GM12864 (cell line): ENCODE measurements at regions not wholly inside any gene's neighbourhood (a gene's known extent, or its start where the extent isn't known, plus 50 kb on each side); places are given as distances from the start of the nearest gene placed in this dataset.
"Not testable (repeated sequence)": the region's sequence is repeated elsewhere in the genome, so short reads cannot be mapped to it uniquely, and the experiment has no call there.

ENCODE experiments used
- DNase-seq: peaks from one replicate; pipeline ENCODE4 v3.0.0-alpha.2; 2011; ENCODE audit warnings: low read depth
- H3K4me3 ChIP-seq: 2 replicates; pipeline ENCODE4 v1.5.1; 2011; ENCODE audit warnings: mild to moderate bottlenecking, low read depth, low read length, control low read depth
- TF ChIP-seq, protein P1 (sequence below): IDR thresholded peaks from 2 replicates; pipeline ENCODE4 v1.5.1; 2011; ENCODE audit warnings: low read depth, mild to moderate bottlenecking, moderate library complexity, low read length, control low read depth, inconsistent platforms; ENCODE audit errors: missing control alignments

DNA sequence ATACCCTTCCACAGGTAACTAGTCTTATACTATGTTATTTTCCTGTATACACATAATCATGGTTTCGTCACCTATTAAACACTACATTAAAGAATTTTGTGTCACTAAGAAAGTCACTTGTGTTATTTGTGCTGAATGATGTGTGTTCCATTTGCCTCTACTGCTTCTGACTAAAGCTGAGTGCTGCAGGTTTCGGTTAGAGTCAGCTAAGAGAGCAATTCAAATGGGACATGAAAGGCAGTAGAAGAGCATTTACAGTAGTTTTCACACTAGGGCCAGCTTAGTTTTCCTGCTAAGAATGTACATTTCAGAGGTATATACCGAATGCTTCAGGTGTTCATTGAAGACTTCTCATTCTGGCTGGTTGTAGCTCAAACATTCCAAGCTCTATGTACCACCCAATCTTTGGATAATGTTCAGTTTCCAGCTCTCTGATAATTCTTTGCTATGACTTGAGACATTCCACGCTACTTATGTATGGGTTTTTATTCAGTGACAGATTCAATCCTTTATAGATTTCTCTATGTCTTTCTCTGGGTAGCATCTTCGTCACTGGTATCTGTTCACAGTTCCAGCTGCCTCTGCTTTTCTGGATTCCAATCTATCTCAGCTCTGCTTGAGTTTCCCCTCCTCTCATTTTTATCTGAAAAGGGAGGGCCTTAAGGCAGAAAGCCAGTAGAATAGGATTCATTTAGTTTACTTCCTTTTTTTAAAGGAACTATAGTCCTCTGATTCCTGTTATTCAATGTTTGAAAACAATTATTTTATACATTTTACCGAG is 164.4 kb downstream of the CXXC4 start:
- no peak overlapping the region for H3K4me3 ChIP-seq
- TF ChIP-seq, protein P1, sequence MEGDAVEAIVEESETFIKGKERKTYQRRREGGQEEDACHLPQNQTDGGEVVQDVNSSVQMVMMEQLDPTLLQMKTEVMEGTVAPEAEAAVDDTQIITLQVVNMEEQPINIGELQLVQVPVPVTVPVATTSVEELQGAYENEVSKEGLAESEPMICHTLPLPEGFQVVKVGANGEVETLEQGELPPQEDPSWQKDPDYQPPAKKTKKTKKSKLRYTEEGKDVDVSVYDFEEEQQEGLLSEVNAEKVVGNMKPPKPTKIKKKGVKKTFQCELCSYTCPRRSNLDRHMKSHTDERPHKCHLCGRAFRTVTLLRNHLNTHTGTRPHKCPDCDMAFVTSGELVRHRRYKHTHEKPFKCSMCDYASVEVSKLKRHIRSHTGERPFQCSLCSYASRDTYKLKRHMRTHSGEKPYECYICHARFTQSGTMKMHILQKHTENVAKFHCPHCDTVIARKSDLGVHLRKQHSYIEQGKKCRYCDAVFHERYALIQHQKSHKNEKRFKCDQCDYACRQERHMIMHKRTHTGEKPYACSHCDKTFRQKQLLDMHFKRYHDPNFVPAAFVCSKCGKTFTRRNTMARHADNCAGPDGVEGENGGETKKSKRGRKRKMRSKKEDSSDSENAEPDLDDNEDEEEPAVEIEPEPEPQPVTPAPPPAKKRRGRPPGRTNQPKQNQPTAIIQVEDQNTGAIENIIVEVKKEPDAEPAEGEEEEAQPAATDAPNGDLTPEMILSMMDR, result no peak
- DNase-seq, result no peak

- H3K4me3 ChIP-seq, DNase-seq: not testable (repeated sequence)
Observed at GRCh38 chr4:104326991-104327694, 167.6 kb downstream of the CXXC4 start.

DNA sequence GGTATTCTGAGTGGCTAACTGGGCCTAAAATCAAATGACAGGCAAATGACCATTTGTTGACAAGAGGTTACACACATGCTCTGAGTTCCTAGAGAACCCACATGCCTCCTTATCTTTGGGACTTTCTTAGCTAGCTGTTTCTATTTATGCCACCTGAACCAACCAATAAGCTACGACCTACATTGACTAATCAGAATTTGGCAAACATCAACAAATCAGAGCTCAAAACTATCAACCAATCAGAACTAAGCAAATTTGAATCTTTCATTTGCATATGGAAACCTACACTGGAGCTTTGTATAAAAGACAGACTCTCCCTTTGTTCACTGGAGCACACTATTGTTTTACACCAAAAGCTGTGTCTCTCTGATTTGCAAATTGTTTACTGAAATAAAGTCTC is 192.0 kb downstream of the CXXC4 start:
- TF ChIP-seq, protein P1, result no peak
- DNase-seq, result no peak
- no peak overlapping the region for H3K4me3 ChIP-seq

GRCh38 chr4:104294811-104295210 is 199.9 kb downstream of the CXXC4 start:
- H3K4me3 ChIP-seq, result no peak overlapping the region
- TF ChIP-seq, protein P1, result no peak
- no peak for DNase-seq

DNA sequence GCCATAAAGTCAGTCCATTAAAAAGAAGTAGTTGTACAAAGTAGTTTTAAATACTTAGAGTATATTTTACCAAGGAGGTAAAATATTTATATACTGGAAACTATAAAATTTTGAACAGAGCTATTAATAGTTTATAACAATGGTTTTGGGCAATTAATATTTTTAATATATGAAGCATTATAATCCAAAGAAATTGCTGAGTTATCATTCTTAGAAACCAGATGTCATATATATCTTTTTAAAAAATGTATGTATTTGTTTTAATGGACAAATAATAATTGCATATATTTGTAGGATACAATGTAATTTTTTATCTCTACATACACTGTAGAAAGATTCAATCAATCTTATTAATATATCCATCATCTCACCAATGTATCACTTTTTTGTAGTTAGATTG is 207.8 kb downstream of the CXXC4 start:
- H3K4me3 ChIP-seq, result no peak overlapping the region
- DNase-seq, result no peak
- TF ChIP-seq, protein P1, result no peak

DNA sequence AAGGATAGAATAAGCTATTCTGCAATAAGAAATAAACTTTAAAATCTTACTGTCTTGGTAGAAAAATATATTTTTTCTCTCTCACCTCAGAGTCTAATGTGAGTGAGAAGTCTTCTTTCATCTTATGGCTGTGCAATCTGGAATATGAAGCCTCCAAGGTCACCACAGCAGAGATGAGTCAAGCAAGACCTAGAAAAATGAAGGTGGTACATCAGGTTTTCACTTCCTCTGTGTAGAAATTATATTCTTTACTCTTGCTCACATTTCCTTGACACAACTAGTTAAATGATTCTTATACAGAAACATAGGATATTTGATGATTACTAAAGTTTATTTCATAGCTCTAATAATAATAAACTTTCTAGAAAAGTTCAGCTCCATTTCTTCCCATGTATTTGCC is 211.4 kb downstream of the CXXC4 start:
- H3K4me3 ChIP-seq, result no peak overlapping the region
- TF ChIP-seq, protein P1, result no peak
- DNase-seq, result no peak

GRCh38 chr4:104279744-104280143 is 214.9 kb downstream of the CXXC4 start:
- TF ChIP-seq, protein P1, result no peak
- DNase-seq, result no peak
- no peak overlapping the region for H3K4me3 ChIP-seq
